ENCODE measurements at regions not wholly inside any gene's neighbourhood (a gene's known extent, or its start where the extent isn't known, plus 50 kb on each side); places are given as distances from the start of the nearest gene placed in this dataset.

GRCh38 chr3:59424268-59425010 lies 374.6 kb upstream of the CFAP20DC start:
- Histone ChIP-seq H3K4me1 (ENCODE audit: control insufficient read depth in 1 of 2, low read depth in 2 of 2) (no peaks in the 10 kb centered on the region), H3K27me3 (replicated peaks; ENCODE audit: insufficient read depth) (no peaks in the 10 kb centered on the region), H3K4me3 (no peak overlapping the region), H3K36me3 (no peaks in the 10 kb centered on the region), H3K9me3 (no peaks in the 10 kb centered on the region), H3K27ac (no peak overlapping the region)
- TF ChIP-seq, protein P1, sequence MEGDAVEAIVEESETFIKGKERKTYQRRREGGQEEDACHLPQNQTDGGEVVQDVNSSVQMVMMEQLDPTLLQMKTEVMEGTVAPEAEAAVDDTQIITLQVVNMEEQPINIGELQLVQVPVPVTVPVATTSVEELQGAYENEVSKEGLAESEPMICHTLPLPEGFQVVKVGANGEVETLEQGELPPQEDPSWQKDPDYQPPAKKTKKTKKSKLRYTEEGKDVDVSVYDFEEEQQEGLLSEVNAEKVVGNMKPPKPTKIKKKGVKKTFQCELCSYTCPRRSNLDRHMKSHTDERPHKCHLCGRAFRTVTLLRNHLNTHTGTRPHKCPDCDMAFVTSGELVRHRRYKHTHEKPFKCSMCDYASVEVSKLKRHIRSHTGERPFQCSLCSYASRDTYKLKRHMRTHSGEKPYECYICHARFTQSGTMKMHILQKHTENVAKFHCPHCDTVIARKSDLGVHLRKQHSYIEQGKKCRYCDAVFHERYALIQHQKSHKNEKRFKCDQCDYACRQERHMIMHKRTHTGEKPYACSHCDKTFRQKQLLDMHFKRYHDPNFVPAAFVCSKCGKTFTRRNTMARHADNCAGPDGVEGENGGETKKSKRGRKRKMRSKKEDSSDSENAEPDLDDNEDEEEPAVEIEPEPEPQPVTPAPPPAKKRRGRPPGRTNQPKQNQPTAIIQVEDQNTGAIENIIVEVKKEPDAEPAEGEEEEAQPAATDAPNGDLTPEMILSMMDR (IDR thresholded peaks at IDR 0.05): no peak
- DNase-seq (ENCODE audit: low spot score) (no peak), ATAC-seq (ENCODE audit: insufficient number of reproducible peaks, low FRiP score, low read depth) (no peak)

DNA sequence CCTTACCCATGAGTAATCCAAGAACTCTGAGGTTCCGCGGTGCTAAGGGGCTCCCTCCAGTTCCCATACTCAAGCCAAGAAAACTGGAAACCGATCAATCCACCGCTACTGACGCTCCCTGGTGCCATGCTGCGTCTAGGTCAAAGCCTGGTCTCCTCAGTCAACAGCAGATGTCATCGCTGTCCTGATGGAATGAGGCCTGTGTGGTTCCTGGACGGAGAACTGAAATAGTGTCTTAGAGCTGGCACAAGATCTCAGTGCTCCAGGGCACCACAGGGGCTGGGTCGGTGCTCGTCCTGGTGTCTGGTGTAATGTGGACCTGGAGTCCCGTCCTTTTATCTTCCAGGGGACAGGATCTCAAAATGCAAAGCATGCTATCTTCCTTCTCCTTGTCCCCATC lies 373.9 kb upstream of the CFAP20DC start:
- Histone ChIP-seq H3K4me1 (ENCODE audit: control insufficient read depth in 1 of 2, low read depth in 2 of 2) (no peaks in the 10 kb centered on the region), H3K9me3 (no peaks in the 10 kb centered on the region), H3K27ac (no peak overlapping the region), H3K4me3 (no peak overlapping the region), H3K36me3 (no peaks in the 10 kb centered on the region), H3K27me3 (replicated peaks; ENCODE audit: insufficient read depth) (no peaks in the 10 kb centered on the region)
- no peak for ATAC-seq (ENCODE audit: insufficient number of reproducible peaks, low FRiP score, low read depth)
- no peak for DNase-seq (ENCODE audit: low spot score)
- TF ChIP-seq, protein P1 (IDR thresholded peaks at IDR 0.05): no peak

DNA sequence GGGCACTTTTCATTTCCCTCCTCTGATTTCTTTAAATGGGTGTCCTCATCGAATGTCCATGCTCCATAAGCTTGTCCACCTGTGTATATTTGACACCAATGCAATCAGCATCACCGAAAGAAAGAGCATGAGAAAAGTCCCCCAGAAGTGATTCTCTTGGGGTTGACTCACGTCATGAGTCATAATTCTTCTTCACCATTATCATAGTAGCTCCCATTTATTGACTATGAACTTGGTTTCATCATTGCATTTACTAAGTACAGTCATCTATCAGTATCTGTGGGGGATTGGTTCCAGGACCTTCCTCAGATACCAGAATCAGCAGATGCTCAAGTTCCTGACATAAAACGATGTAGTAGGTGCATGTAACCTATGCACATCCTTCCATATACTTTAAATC lies 372.5 kb upstream of the CFAP20DC start:
- Histone ChIP-seq H3K27me3 (replicated peaks; ENCODE audit: insufficient read depth) (no peaks in the 10 kb centered on the region), H3K4me1 (ENCODE audit: control insufficient read depth in 1 of 2, low read depth in 2 of 2) (no peaks in the 10 kb centered on the region), H3K4me3 (no peak overlapping the region), H3K36me3 (no peaks in the 10 kb centered on the region), H3K27ac (no peak overlapping the region), H3K9me3 (no peaks in the 10 kb centered on the region)
- DNase-seq (ENCODE audit: low spot score): no peak
- ATAC-seq (ENCODE audit: insufficient number of reproducible peaks, low FRiP score, low read depth): no peak
- TF ChIP-seq, protein P1 (IDR thresholded peaks at IDR 0.05): no peak

DNA sequence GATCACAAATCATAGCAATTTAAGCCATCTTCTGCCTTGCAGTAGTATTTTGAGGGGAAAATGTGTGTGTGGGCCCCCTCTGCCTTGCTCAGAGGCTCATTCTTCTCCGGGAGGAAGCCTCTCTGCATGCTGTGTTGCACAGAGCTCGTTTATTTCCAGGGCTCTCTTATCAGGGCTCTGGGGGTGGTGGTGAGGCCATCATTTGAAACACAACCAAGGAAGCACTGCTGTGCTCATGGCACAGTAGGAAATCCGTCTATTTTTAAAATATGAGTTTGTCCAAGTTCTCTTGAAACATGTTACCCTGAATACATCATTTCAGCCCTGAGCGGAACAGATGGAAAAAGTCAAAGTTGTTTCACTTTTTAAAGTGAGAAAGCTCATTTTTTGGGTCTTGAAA lies 369.0 kb upstream of the CFAP20DC start:
- Histone ChIP-seq H3K36me3 (no peaks in the 10 kb centered on the region), H3K4me3 (no peak overlapping the region), H3K9me3 (no peaks in the 10 kb centered on the region), H3K4me1 (ENCODE audit: control insufficient read depth in 1 of 2, low read depth in 2 of 2) (no peaks in the 10 kb centered on the region), H3K27ac (no peak overlapping the region), H3K27me3 (replicated peaks; ENCODE audit: insufficient read depth) (no peaks in the 10 kb centered on the region)
- ATAC-seq (ENCODE audit: insufficient number of reproducible peaks, low FRiP score, low read depth) (no peak), DNase-seq (ENCODE audit: low spot score) (no peak)
- TF ChIP-seq, protein P1 (IDR thresholded peaks at IDR 0.05): no peak

- no peak for ATAC-seq (ENCODE audit: insufficient number of reproducible peaks, low FRiP score, low read depth)
- Histone ChIP-seq H3K27ac (no peak overlapping the region), H3K9me3 (no peaks in the 10 kb centered on the region)
Measured at GRCh38 chr3:59412516-59412915, 362.7 kb upstream of the CFAP20DC start.

More at GRCh38 chr3:59412516-59412915, 362.7 kb upstream of the CFAP20DC start:
- DNase-seq (ENCODE audit: low spot score): no peak
- TF ChIP-seq, protein P1 (IDR thresholded peaks at IDR 0.05): no peak
- H3K27me3 ChIP-seq (replicated peaks; ENCODE audit: insufficient read depth): no peaks in the 10 kb centered on the region
- no peaks in the 10 kb centered on the region for H3K4me1 ChIP-seq (ENCODE audit: control insufficient read depth in 1 of 2, low read depth in 2 of 2)
- no peaks in the 10 kb centered on the region for H3K36me3 ChIP-seq
- H3K4me3 ChIP-seq: no peak overlapping the region
